SK-N-SH (cell line): ENCODE measurements at regions not wholly inside any gene's neighbourhood (a gene's known extent, or its start where the extent isn't known, plus 50 kb on each side); places are given as distances from the start of the nearest gene placed in this dataset.

Source experiments
- CTCF ChIA-PET: fragments of 300-600, 350-600 bp; formaldehyde crosslinking; extraction: SDS; loops from one replicate; lab custom pipeline; 2021; lab: Yijun Ruan, JAX
- POLR2A ChIA-PET: fragments of 350-600 bp; sonication (Branson Sonifier 250); formaldehyde crosslinking; extraction: SDS; loops from one replicate; lab custom pipeline; 2020; ENCODE audit warnings: antibody characterized with exemption, inconsistent platforms; lab: Yijun Ruan, JAX
- DNase-seq: peaks from one replicate; pipeline ENCODE4 v3.0.0; 2012
- H2AFZ ChIP-seq: fragments of 200-600 bp; sonication (generic); 2 replicates; pipeline ENCODE4 v1.8.1; 2016; ENCODE audit warnings: antibody characterized with exemption, mild to moderate bottlenecking, low read depth
- H3F3A ChIP-seq: fragments of 200-600 bp; sonication (generic); replicated peaks from 2 replicates; pipeline ENCODE3; 2016; ENCODE audit warnings: antibody characterized with exemption, mild to moderate bottlenecking; ENCODE audit not compliant: insufficient read depth
- H3K27ac ChIP-seq, 2 experiments: fragments of 200-500 bp in 1 of 2; fragments of 200-600 bp in 1 of 2; sonication (Bioruptor generic) in 1 of 2; sonication (generic), shearing (Covaris generic) in 1 of 2; 2 replicates each; pipeline versions ENCODE4 v1.5.1 to v1.6.1; 2014 to 2016; ENCODE audit warnings: low read depth in 2 of 2, inconsistent platforms in 1 of 2, low read length in 1 of 2, mild to moderate bottlenecking in 1 of 2, mixed read lengths in 1 of 2
- H3K27me3 ChIP-seq: fragments of 200-600 bp; sonication (generic), shearing (Covaris generic); 2 replicates; pipeline ENCODE4 v1.6.1; 2016; ENCODE audit warnings: mixed run types; ENCODE audit not compliant: insufficient read depth
- H3K36me3 ChIP-seq, 2 experiments: fragments of 200-500 bp in 1 of 2; fragments of 200-600 bp in 1 of 2; sonication (Bioruptor generic) in 1 of 2; sonication (generic) in 1 of 2; replicated peaks in 1 of 2; 2 replicates each; pipeline versions ENCODE3 to v1.5.1; 2014 to 2016; ENCODE audit warnings: low read length in 1 of 2, mild to moderate bottlenecking in 1 of 2; ENCODE audit not compliant: insufficient read depth in 2 of 2, control insufficient read depth in 1 of 2
- H3K4me1 ChIP-seq, 2 experiments: fragments of 200-500 bp in 1 of 2; fragments of 200-600 bp in 1 of 2; sonication (Bioruptor generic) in 1 of 2; sonication (generic), shearing (Covaris generic) in 1 of 2; 2 replicates each; pipeline versions ENCODE4 v1.5.1 to v1.6.1; 2014 to 2016; ENCODE audit warnings: low read depth in 1 of 2, low read length in 1 of 2, mixed run types in 1 of 2; ENCODE audit not compliant: insufficient read depth in 2 of 2, control insufficient read depth in 1 of 2
- H3K4me2 ChIP-seq: fragments of 200-600 bp; sonication (generic), shearing (Covaris generic); 2 replicates; pipeline ENCODE4 v1.6.1; 2017; ENCODE audit warnings: mixed run types
- H3K4me3 ChIP-seq, 2 experiments: fragments of 200-500 bp in 1 of 2; fragments of 200-600 bp in 1 of 2; sonication (Bioruptor generic) in 1 of 2; sonication (generic), shearing (Covaris generic) in 1 of 2; 2 replicates each; pipeline versions ENCODE4 v1.5.1 to v1.8.1; 2014 to 2016; ENCODE audit warnings: low read depth in 2 of 2, inconsistent platforms in 1 of 2, low read length in 1 of 2, mild to moderate bottlenecking in 1 of 2, mixed read lengths in 1 of 2, moderate library complexity in 1 of 2
- H3K79me2 ChIP-seq: fragments of 200-600 bp; sonication (generic); 2 replicates; pipeline ENCODE4 v1.8.1; 2017; ENCODE audit warnings: mild to moderate bottlenecking; ENCODE audit not compliant: insufficient read depth
- H3K9ac ChIP-seq: fragments of 200-600 bp; sonication (generic); 2 replicates; pipeline ENCODE4 v1.6.1; 2017; ENCODE audit warnings: mixed run types
- H3K9me2 ChIP-seq: fragments of 200-600 bp; sonication (generic); 2 replicates; pipeline ENCODE4 v1.6.1; 2017; ENCODE audit warnings: mixed run types
- H3K9me3 ChIP-seq: fragments of 200-600 bp; sonication (generic); 2 replicates; pipeline ENCODE4 v1.6.1; 2017; ENCODE audit warnings: mixed run types, mild to moderate bottlenecking, moderate library complexity
- H4K20me1 ChIP-seq: fragments of 200-600 bp; sonication (generic); 2 replicates; pipeline ENCODE4 v1.6.1; 2017; ENCODE audit warnings: mild to moderate bottlenecking, mixed run types; ENCODE audit not compliant: insufficient read depth
- EZH2phosphoT487 ChIP-seq: fragments of 200-600 bp; sonication (generic); IDR thresholded peaks from 2 replicates; pipeline ENCODE4 v1.6.1; 2017; ENCODE audit warnings: low read depth, mixed run types, mild to moderate bottlenecking, antibody characterized with exemption, moderate library complexity, borderline replicate concordance
- GABPA ChIP-seq: IDR thresholded peaks from 2 replicates; pipeline ENCODE4 v1.4.0; 2012; ENCODE audit warnings: low read depth, mild to moderate bottlenecking
- GATA2 ChIP-seq: sonication (generic); formaldehyde crosslinking; IDR thresholded peaks from 2 replicates; pipeline ENCODE4 v1.5.0; 2020; ENCODE audit warnings: mild to moderate bottlenecking, missing genetic modification reagents
- IRF3 ChIP-seq: fragments of 150-350 bp; IDR thresholded peaks from 2 replicates; pipeline ENCODE4 v1.6.1; 2016; ENCODE audit warnings: mild to moderate bottlenecking, low read depth, low read length
- JUND ChIP-seq: IDR thresholded peaks from 2 replicates; pipeline ENCODE4 v1.4.0; 2012
- MAX ChIP-seq: IDR thresholded peaks from 2 replicates; pipeline ENCODE4 v1.4.0; 2012; ENCODE audit warnings: low read depth
- MEF2A ChIP-seq: IDR thresholded peaks from 2 replicates; pipeline ENCODE4 v1.4.0; 2012; ENCODE audit warnings: low read depth, borderline replicate concordance
- MXI1 ChIP-seq: IDR thresholded peaks from 2 replicates; pipeline ENCODE4 v1.6.1; 2012; ENCODE audit warnings: mild to moderate bottlenecking, low read depth, low read length, improper control_type of control experiment
- PBX3 ChIP-seq: IDR thresholded peaks from 2 replicates; pipeline ENCODE4; 2012
- POLR2AphosphoS5 ChIP-seq: IDR thresholded peaks from 2 replicates; pipeline ENCODE4 v1.6.1; 2012; ENCODE audit warnings: low read depth, low read length
- RAD21 ChIP-seq: IDR thresholded peaks from 2 replicates; pipeline ENCODE4 v1.6.1; 2012; ENCODE audit warnings: mild to moderate bottlenecking, low read length
- RFX5 ChIP-seq: IDR thresholded peaks from 2 replicates; pipeline ENCODE4 v1.6.1; 2012; ENCODE audit warnings: mild to moderate bottlenecking, improper control_type of control experiment, low read length
- RXRA ChIP-seq: IDR thresholded peaks from 2 replicates; pipeline ENCODE4 v1.4.0; 2012; ENCODE audit warnings: low read depth, mild to moderate bottlenecking, borderline replicate concordance
- SMC3 ChIP-seq: IDR thresholded peaks from 2 replicates; pipeline ENCODE4 v1.6.1; 2012; ENCODE audit warnings: low read depth, low read length, improper control_type of control experiment
- TEAD4 ChIP-seq: IDR thresholded peaks from 2 replicates; pipeline ENCODE4 v1.4.0; 2012; ENCODE audit warnings: mild to moderate bottlenecking, borderline replicate concordance; ENCODE audit not compliant: insufficient read depth
- YY1 ChIP-seq: IDR thresholded peaks from 2 replicates; pipeline ENCODE4 v1.4.0; 2012; ENCODE audit warnings: low read depth, mild to moderate bottlenecking
- TF ChIP-seq, protein P1 (sequence below): fragments of 200-600 bp; sonication (generic); IDR thresholded peaks from 2 replicates; pipeline ENCODE4 v1.6.1; 2017; ENCODE audit warnings: antibody characterized with exemption, mild to moderate bottlenecking, moderate library complexity
- TF ChIP-seq, protein P2 (sequence below): IDR thresholded peaks from 2 replicates; pipeline ENCODE4 v1.4.0; 2012; ENCODE audit warnings: low read depth, borderline replicate concordance

DNA sequence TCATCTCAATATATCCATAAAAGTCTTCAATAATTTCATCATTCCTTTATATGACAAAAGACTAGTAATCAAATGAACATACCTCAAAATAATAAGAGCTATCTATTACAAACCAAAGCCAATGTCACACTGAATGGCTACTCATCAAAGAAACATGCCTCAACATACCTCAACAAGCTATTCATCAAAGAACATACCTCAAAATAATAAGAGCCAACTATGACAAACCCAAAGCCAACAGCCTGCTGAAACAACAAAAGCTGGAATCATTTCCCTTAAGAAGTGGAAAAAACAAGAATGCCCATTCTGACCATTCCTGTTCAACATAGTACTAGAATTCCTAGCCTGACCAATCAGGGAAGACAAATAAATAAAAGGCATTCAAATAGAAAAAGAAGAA is 1373.7 kb downstream of the BRINP3 start:
- no peaks in the 10 kb centered on the region for H4K20me1 ChIP-seq
- no peak for DNase-seq

More for the DNA sequence above, 1373.7 kb downstream of the BRINP3 start:
- Histone ChIP-seq H3F3A (no peaks in the 10 kb centered on the region), H3K79me2 (no peaks in the 10 kb centered on the region), H3K4me1 (no peaks in the 10 kb centered on the region), H3K4me2 (no peak overlapping the region), H3K36me3 (no peaks in the 10 kb centered on the region), H3K9me2 (no peaks in the 10 kb centered on the region), H3K27ac (no peak overlapping the region), H3K9me3 (no peaks in the 10 kb centered on the region), H2AFZ (no peak overlapping the region), H3K9ac (no peak overlapping the region), H3K4me3 (no peak overlapping the region), H3K27me3 (no peaks in the 10 kb centered on the region)
- no peak for TF ChIP-seq EZH2phosphoT487
- TF ChIP-seq, protein P1, sequence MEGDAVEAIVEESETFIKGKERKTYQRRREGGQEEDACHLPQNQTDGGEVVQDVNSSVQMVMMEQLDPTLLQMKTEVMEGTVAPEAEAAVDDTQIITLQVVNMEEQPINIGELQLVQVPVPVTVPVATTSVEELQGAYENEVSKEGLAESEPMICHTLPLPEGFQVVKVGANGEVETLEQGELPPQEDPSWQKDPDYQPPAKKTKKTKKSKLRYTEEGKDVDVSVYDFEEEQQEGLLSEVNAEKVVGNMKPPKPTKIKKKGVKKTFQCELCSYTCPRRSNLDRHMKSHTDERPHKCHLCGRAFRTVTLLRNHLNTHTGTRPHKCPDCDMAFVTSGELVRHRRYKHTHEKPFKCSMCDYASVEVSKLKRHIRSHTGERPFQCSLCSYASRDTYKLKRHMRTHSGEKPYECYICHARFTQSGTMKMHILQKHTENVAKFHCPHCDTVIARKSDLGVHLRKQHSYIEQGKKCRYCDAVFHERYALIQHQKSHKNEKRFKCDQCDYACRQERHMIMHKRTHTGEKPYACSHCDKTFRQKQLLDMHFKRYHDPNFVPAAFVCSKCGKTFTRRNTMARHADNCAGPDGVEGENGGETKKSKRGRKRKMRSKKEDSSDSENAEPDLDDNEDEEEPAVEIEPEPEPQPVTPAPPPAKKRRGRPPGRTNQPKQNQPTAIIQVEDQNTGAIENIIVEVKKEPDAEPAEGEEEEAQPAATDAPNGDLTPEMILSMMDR = no peak
- TF ChIP-seq RXRA = no peak
- TF ChIP-seq JUND = no peak
- no peak for TF ChIP-seq GABPA
- TF ChIP-seq MXI1 = no peak
- TF ChIP-seq IRF3 = no peak
- no peak for TF ChIP-seq MEF2A
- no peak for TF ChIP-seq GATA2 (CRISPR knock-in tag)
- no peak for TF ChIP-seq TEAD4
- TF ChIP-seq RAD21 = no peak
- TF ChIP-seq, protein P2, sequence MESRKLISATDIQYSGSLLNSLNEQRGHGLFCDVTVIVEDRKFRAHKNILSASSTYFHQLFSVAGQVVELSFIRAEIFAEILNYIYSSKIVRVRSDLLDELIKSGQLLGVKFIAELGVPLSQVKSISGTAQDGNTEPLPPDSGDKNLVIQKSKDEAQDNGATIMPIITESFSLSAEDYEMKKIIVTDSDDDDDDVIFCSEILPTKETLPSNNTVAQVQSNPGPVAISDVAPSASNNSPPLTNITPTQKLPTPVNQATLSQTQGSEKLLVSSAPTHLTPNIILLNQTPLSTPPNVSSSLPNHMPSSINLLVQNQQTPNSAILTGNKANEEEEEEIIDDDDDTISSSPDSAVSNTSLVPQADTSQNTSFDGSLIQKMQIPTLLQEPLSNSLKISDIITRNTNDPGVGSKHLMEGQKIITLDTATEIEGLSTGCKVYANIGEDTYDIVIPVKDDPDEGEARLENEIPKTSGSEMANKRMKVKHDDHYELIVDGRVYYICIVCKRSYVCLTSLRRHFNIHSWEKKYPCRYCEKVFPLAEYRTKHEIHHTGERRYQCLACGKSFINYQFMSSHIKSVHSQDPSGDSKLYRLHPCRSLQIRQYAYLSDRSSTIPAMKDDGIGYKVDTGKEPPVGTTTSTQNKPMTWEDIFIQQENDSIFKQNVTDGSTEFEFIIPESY = no peak
- no peak for TF ChIP-seq POLR2AphosphoS5
- TF ChIP-seq SMC3 = no peak
- TF ChIP-seq PBX3 = no peak
- no peak for TF ChIP-seq YY1
- no peak for TF ChIP-seq MAX
- TF ChIP-seq RFX5 = no peak
- CTCF ChIA-PET = no interaction called here
- POLR2A ChIA-PET = no interaction called here
